GM18867 (cell line): ENCODE measurements at regions not wholly inside any gene's neighbourhood (a gene's known extent, or its start where the extent isn't known, plus 50 kb on each side); places are given as distances from the start of the nearest gene placed in this dataset.
A peak's percentile ranks its signal among the peaks of the same experiment; 100 is the strongest.
"Not testable (repeated sequence)": the region's sequence is repeated elsewhere in the genome, so short reads cannot be mapped to it uniquely, and the experiment has no call there.

Experiments used
- ATAC-seq: cut with Tn5 transposase; IDR thresholded peaks from one replicate; pipeline ENCODE4 v1.9.1; 2021; ENCODE audit warnings: mild to moderate bottlenecking, moderate library complexity; ENCODE audit not compliant: unreplicated experiment

DNA sequence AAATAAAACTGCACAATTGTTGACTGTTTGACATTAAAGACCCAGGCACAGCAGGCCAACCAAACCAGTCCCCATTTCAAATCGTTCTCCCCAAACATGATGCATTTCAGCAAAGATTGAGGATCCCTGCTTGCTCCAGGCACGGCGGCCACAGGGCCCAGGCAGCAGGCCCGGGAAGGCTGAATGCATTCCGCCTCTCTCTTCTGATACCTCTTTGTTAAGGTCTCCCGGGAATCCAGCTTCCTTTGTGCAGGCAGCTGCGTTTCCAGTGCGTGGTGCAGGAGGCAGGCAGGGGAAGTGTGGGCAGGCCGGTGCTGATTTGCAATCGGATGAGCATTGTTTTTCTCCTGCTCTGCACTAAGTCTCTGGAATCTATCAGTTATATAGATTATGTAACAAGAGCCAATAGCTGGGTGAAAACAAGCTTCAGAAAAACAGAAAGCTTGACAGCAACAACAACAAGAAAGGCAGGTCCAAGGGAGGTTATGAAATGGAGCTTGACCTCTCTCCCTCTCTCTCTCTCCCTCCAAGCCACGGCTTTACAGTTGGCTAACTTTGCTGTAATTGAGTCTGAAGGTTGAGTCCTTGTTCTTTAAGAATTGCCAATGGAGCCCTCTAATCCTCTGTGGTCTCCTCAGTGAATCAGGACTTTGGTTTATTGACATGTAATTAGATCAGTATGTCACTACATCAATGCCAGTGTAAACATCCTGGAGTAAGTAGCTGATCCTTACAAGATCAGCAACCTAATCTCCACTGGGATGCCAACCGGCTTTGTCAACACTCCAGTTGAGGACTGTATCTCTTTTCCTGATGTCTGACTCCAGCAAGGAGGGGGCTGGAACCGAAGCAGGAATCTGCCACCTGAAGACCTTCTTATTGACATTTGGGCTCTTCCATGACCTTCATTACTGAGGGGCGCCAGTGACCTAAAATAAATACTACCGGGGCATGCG, 338.0 kb downstream of the TEX29 start:
- no peak for ATAC-seq

DNA sequence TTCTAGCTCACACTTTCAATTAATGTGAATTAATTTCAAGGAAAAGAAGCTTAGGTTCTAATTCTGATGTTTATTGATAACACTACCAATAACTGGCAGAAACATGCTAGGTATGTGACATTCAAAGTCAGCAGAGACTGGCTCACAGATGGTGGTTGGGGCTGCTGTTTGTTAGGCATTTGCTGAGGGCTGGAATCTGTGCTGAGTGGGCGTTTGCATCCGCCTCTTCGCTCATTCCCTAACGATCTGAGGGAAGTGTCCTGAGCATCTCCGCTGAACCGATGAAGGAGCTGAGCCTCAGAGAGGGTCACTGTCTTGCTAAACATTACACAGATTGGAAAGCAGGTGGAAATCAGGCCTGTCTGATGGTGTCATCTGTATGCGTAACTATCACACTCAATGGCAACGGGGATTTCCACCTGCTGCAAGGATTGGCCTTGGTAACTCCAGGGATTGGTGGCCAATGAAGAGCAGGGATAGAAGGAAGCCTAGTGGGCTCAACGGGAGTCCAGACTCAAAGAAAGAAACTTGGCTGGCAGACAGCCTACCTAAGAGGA, 338.9 kb downstream of the TEX29 start:
- no peak for ATAC-seq

DNA sequence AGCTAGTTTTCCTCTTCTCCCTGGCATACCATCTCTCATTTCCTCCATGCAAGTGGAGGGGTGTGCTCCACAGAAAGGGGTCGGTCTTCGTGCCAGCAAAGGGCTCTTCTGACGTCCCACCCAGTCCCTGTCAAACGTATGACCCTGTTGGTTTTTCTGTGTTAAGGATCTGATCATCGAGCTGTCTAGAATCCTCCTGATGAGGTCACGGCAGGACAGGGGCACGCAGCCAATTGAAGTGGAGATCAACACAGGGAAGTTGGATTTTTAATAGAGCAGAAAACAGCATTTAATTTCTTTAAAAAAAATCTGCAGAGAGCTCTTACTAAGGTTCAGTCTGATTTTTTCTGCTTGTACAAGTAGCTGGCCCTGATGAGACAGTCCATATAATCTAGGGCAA, 339.4 kb downstream of the TEX29 start:
- no peak for ATAC-seq

- no peak for ATAC-seq
Observed at GRCh38 chr13:111661052-111661451, 340.6 kb downstream of the TEX29 start.

- no peak for ATAC-seq
Observed at GRCh38 chr13:111661776-111662175, 341.3 kb downstream of the TEX29 start.

DNA sequence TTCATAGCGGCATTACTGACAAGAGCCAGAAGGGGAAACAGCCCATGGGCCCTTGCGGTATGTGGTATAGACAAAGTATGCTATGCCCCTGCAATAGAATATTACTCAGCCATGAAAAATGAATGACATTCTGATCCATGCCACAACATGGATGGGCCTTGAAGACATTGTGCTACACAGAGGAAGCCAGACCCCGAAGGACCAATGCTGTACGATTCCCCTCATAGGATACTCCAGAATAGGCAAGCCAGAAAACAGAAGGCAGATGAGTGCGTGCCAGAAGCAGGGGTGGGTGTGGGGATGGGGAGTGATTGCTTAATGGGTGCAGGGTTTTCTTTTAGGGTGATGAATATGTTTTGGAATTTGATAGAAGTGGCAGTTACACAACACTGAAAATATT, 342.0 kb downstream of the TEX29 start:
- ATAC-seq, result no peak

- ATAC-seq, result no peak
Observed at GRCh38 chr13:111662895-111663294, 342.5 kb downstream of the TEX29 start.

DNA sequence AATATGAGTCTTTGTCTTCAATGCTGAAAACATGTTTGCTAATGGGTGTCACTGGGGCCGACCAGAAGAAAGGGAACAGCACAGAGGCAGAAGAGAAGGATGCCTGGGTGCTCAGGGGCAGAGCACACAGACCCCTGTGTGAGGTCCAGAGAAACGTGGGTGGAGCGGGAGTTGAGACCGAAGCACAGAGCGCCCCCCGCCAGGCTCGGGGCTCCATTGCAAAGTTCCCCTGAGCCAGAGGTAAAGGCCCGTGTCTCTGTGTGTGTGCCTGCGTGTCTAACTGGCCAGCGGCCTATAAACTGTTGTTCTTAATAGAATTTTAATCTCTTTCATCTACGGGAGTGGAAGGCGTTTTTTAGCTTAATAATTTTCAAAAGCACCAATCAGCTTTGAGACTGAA, 343.1 kb downstream of the TEX29 start:
- ATAC-seq, result no peak

GRCh38 chr13:111663953-111664421, 343.5 kb downstream of the TEX29 start:
- ATAC-seq, result no peak

GRCh38 chr13:111664696-111665095, 344.3 kb downstream of the TEX29 start:
- ATAC-seq, result no peak

GRCh38 chr13:111665691-111666095, 345.3 kb downstream of the TEX29 start:
- no peak for ATAC-seq

DNA sequence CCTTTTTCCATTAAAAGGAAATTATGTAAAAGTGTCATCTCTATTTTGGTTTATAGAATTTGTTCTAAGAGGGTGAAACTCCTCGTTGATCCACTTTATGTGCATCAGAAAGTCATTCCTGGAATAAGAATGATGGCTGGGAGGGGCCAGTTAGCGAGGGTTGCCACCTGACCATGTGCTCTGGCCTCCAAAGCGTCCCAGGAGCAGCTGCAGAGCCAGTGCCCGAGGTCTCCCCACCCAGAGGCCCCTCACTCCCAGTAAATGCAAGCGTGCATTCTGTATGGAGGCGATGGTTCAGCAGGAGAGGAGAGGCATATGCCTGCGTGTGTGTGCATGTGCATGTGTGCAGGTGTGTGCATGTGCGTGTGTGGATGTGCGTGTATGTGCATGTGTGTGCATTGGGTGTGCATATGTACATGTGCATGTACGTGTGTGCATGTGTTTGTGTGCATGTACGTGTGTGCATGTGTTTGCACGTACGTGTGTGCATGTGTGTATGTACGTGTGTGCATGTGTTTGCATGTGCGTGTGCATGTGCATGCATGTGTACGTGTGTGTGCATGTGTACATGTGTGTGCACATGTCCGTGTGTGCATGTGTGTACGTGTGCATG, 345.8 kb downstream of the TEX29 start:
- ATAC-seq, result no peak

GRCh38 chr13:111667757-111668156, 347.3 kb downstream of the TEX29 start:
- ATAC-seq, result no peak

DNA sequence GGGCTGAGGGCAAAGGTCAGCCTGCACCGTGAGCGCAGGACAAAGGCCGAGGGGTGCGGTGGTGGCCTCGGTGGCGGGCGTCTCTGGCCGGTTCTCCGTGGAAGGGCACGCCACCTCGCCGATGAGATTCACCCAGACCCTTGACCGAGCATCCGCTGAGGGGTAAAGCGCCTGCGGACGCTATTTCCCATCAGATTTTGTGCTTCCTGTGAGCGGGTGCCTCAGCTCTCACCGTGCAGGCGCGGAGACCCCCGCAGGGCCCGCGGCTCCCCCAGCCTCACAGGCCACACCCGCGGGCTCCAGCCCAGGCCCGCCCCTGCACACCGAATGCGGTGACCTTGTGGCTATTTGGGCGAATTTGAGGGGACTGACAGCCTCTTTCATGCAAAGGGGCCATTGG, 348.0 kb downstream of the TEX29 start:
- ATAC-seq, result no peak

GRCh38 chr13:111672198-111672597, 351.8 kb downstream of the TEX29 start:
- not testable (repeated sequence) for ATAC-seq

GRCh38 chr13:111678120-111678882, 357.9 kb downstream of the TEX29 start:
- not testable (repeated sequence) for ATAC-seq

DNA sequence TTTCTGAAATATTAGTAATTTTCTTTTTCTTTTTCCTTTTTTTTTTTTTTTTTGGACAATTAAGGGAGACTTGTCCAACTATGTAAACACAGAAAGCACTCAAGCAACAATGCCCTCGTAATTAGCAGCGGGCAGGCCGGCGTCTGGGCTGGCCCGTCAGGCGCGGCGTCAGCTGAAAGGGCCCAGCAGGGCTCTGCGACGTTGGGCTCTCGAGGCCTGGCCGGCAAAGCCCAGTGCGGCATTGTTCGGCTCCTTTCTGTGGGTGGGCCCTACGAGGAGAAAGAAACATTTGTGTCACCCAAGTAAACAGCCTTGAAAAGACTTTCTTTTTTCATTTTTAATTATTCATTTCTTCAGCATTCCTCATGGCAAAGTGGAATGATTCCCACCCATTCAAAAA, 359.2 kb downstream of the TEX29 start:
- ATAC-seq, result not testable (repeated sequence)

DNA sequence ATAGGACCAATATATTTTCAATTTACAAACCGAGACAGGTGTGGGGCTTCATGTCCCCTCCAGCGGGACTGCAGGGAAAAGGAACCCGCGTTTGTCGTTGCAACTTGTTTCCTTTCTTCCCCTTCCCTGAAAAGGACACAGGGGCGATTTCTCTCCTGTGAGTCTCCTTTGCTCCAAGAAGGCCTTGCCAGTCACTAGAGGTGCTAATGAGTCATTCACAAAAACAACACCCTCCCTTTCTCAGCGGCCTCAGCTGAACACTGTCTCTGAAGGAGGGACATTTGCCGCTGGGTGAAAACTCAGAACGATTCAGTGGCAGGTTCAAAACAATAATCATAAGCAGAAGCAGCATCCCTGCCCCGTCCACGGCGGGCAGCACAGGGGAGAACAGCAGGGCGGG, 359.7 kb downstream of the TEX29 start:
- ATAC-seq, result not testable (repeated sequence)

DNA sequence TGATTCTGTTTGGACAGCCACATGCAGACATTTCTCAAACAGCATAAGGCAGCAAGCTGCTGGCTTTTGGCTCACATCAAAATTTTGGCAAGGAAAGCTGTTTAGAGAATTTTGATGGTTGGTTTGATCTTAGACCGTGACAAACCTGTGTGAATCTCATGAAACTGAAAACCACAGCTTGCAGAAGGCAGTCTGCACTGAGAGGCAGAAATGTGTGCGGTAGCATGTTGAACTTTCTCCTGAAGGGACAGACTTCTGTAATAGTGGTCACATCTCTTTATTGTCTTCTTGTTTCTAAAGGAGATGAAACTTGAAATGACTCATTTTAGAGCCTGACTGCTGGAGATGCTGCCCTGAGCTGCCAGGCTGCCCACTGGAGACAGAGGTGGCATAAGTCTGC, 371.6 kb downstream of the TEX29 start:
- peak; percentile 84 for ATAC-seq

- ATAC-seq, result not testable (repeated sequence)
Observed at GRCh38 chr13:111696121-111696520, 370.8 kb upstream of the SOX1 start.

GRCh38 chr13:111702059-111702458, 364.9 kb upstream of the SOX1 start:
- ATAC-seq, result not testable (repeated sequence)
